HCT116 (cell line): ENCODE measurements at regions not wholly inside any gene's neighbourhood (a gene's known extent, or its start where the extent isn't known, plus 50 kb on each side); places are given as distances from the start of the nearest gene placed in this dataset.

Experiments used
- ATAC-seq: fragments of 200-7000 bp; cut with Tn5 transposase; 2 replicates; pipeline ENCODE4 v1.9.1; 2020; ENCODE audit warnings: mild to moderate bottlenecking, moderate library complexity
- BruUV-seq: library from RNA; stranded (reverse); fragments of 400-500 nt; replicated peaks from 2 replicates; lab custom pipeline; 2021; lab: Mats Ljungman, UMichigan
- CTCF ChIA-PET: fragments of 300-600 bp; sonication (Branson Sonifier 250); formaldehyde crosslinking; loops from one replicate; lab custom pipeline; 2021; ENCODE audit warnings: antibody characterized with exemption; lab: Charles Lee
- POLR2A ChIA-PET: fragments of 300-600, 350-600 bp; sonication (Branson Sonifier 250); formaldehyde crosslinking; loops from one replicate; lab custom pipeline; 2021; ENCODE audit warnings: antibody characterized with exemption; lab: Charles Lee
- RAD21 ChIA-PET, 2 experiments: fragments of 300-600 bp; sonication (Branson Sonifier 250); formaldehyde crosslinking; loops; one replicate each; lab custom pipeline; 2023; ENCODE audit warnings: low total read pairs in 2 of 2; ENCODE audit not compliant: uncharacterized antibody in 2 of 2, unreplicated experiment in 2 of 2, low non-redundant PET in 1 of 2; lab: Charles Lee
- DNase-seq: peaks from one replicate; pipeline ENCODE4 v3.0.0-alpha.2; 2010; ENCODE audit warnings: low read depth, low spot score
- H2AFZ ChIP-seq: fragments of 200-600 bp; shearing (Covaris generic), sonication (generic); 2 replicates; pipeline ENCODE4 v1.6.1; 2017; ENCODE audit warnings: low read depth, mixed run types, mixed read lengths, antibody characterized with exemption, low read length; ENCODE audit not compliant: poor library complexity, severe bottlenecking
- H3K27ac ChIP-seq: 2 replicates; pipeline ENCODE4 v1.5.1; 2012; ENCODE audit warnings: low read depth, low read length
- H3K27me3 ChIP-seq: fragments of 200-600 bp; sonication (generic); 2 replicates; pipeline ENCODE4 v1.6.1; 2016; ENCODE audit warnings: mixed run types, low read length, mixed read lengths; ENCODE audit not compliant: insufficient read depth
- H3K36me3 ChIP-seq, 2 experiments: fragments of 200-500 bp in 1 of 2; fragments of 200-600 bp in 1 of 2; sonication (Bioruptor generic) in 1 of 2; sonication (generic) in 1 of 2; 2 replicates each; pipeline versions ENCODE4 v1.5.1 to v1.6.1; 2014 to 2016; ENCODE audit warnings: low read length in 2 of 2, inconsistent platforms in 1 of 2, mixed read lengths in 1 of 2, mixed run types in 1 of 2; ENCODE audit not compliant: insufficient read depth in 2 of 2, control insufficient read depth in 1 of 2
- H3K4me1 ChIP-seq, 2 experiments: fragments of 200-600 bp in 1 of 2; sonication (generic) in 1 of 2; 2 replicates each; pipeline versions ENCODE4 v1.5.1 to v1.6.1; 2012 to 2017; ENCODE audit warnings: low read length in 2 of 2, inconsistent platforms in 1 of 2, mild to moderate bottlenecking in 1 of 2, mixed read lengths in 1 of 2, mixed run types in 1 of 2, moderate library complexity in 1 of 2; ENCODE audit not compliant: insufficient read depth in 2 of 2, control insufficient read depth in 1 of 2
- H3K4me2 ChIP-seq: fragments of 200-600 bp; sonication (generic); 2 replicates; pipeline ENCODE4 v1.6.1; 2017; ENCODE audit warnings: mixed run types, low read length, mixed read lengths
- H3K4me3 ChIP-seq, 2 experiments: fragments of 200-600 bp in 1 of 2; sonication (generic) in 1 of 2; replicated peaks in 1 of 2; 2 replicates each; pipeline ENCODE4 v1.5.1; 2011 to 2016; ENCODE audit warnings: low read length in 2 of 2, control low read depth in 1 of 2, low read depth in 1 of 2, mild to moderate bottlenecking in 1 of 2, mixed read lengths in 1 of 2, mixed run types in 1 of 2
- H3K79me2 ChIP-seq: fragments of 200-600 bp; sonication (generic); 2 replicates; pipeline ENCODE4 v1.6.1; 2017; ENCODE audit warnings: mild to moderate bottlenecking, mixed run types, low read length, moderate library complexity, mixed read lengths; ENCODE audit not compliant: insufficient read depth
- H3K9ac ChIP-seq: fragments of 200-600 bp; sonication (generic); 2 replicates; pipeline ENCODE4 v1.6.1; 2016; ENCODE audit warnings: low read length, mixed read lengths
- H3K9me2 ChIP-seq: fragments of 200-600 bp; sonication (generic), shearing (Covaris generic); 2 replicates; pipeline ENCODE4 v1.6.1; 2017; ENCODE audit warnings: mixed run types, mild to moderate bottlenecking, moderate library complexity; ENCODE audit not compliant: insufficient read depth
- H3K9me3 ChIP-seq, 2 experiments: fragments of 200-500 bp in 1 of 2; fragments of 200-600 bp in 1 of 2; sonication (Bioruptor generic) in 1 of 2; sonication (generic) in 1 of 2; 2 replicates each; pipeline ENCODE4 v1.6.1; 2014 to 2017; ENCODE audit warnings: low read length in 2 of 2, mixed read lengths in 2 of 2, inconsistent platforms in 1 of 2, low read depth in 1 of 2, mild to moderate bottlenecking in 1 of 2, mixed run types in 1 of 2, moderate library complexity in 1 of 2; ENCODE audit not compliant: control insufficient read depth in 1 of 2, insufficient read depth in 1 of 2
- H4K20me1 ChIP-seq: fragments of 200-600 bp; sonication (generic), shearing (Covaris generic); 2 replicates; pipeline ENCODE4 v1.6.1; 2017; ENCODE audit warnings: mixed run types, mild to moderate bottlenecking, moderate library complexity; ENCODE audit not compliant: insufficient read depth
- CBX3 ChIP-seq: IDR thresholded peaks from 2 replicates; pipeline ENCODE4 v1.6.1; 2012; ENCODE audit warnings: low read depth
- CEBPB ChIP-seq: IDR thresholded peaks from 2 replicates; pipeline ENCODE4 v1.6.1; 2012; ENCODE audit warnings: low read depth
- EGR1 ChIP-seq: IDR thresholded peaks from 2 replicates; pipeline ENCODE4 v1.6.1; 2012; ENCODE audit warnings: low read depth
- ELF1 ChIP-seq: IDR thresholded peaks from 2 replicates; pipeline ENCODE4 v1.6.1; 2012; ENCODE audit warnings: low read depth, borderline replicate concordance
- EZH2 ChIP-seq: fragments of 200-600 bp; sonication (generic); IDR thresholded peaks from 2 replicates; pipeline ENCODE4 v1.6.1; 2017; ENCODE audit warnings: antibody characterized with exemption, mixed run types
- EZH2phosphoT487 ChIP-seq: fragments of 200-600 bp; IDR thresholded peaks from 2 replicates; pipeline ENCODE4 v1.6.1; 2018; ENCODE audit warnings: antibody characterized with exemption, borderline replicate concordance
- FOSL1 ChIP-seq: IDR thresholded peaks from 2 replicates; pipeline ENCODE4 v1.6.1; 2012; ENCODE audit warnings: low read depth
- JUND ChIP-seq: IDR thresholded peaks from 2 replicates; pipeline ENCODE4 v1.6.1; 2012
- POLR2AphosphoS5 ChIP-seq: IDR thresholded peaks from 2 replicates; pipeline ENCODE4 v1.6.1; 2011; ENCODE audit warnings: mild to moderate bottlenecking, low read depth, low read length, moderate library complexity
- REST ChIP-seq: IDR thresholded peaks from 2 replicates; pipeline ENCODE4 v1.6.1; 2012; ENCODE audit warnings: low read depth
- SRF ChIP-seq: IDR thresholded peaks from 2 replicates; pipeline ENCODE4 v1.6.1; 2012; ENCODE audit warnings: low read depth
- TCF7L2 ChIP-seq: IDR thresholded peaks from 2 replicates; pipeline ENCODE4 v1.7.0; 2011; ENCODE audit warnings: borderline replicate concordance, inconsistent platforms; ENCODE audit not compliant: insufficient read depth, insufficient read length; ENCODE audit errors: extremely low read depth
- ZFX ChIP-seq: fragments of 450-650 bp; IDR thresholded peaks from 2 replicates; pipeline ENCODE4 v1.6.1; 2017
- ZNF274 ChIP-seq: fragments of 200-500 bp; sonication (Bioruptor generic); IDR thresholded peaks from 2 replicates; pipeline ENCODE4 v1.6.1; 2014; ENCODE audit warnings: mild to moderate bottlenecking, low read depth, low read length, inconsistent platforms
- intact Hi-C: fragments of 100-400 bp; cut with micrococcal nuclease; formaldehyde crosslinking; loops from 2 replicates; pipeline ENCODE4 v1.10.0; 2022
- TF ChIP-seq, protein P1 (sequence below): IDR thresholded peaks from 2 replicates; pipeline ENCODE4 v1.6.1; 2012

DNA sequence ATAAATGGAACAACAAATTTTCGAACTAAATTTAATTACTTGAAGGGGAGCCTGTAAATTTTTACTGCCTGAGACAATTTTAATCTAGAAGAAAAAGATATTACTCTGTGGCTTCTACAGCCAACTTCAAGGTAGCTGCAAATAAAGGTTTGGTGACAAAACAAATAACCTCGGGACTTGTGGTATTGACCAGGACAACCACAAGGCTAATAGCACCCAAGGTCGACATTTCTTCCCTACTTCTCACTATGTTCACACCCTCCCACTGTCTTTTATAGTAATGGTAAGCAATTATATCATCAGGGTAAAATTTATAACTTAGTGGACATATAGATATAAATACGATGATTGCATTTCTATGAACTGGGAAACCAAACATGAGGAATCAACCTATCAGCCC, 67.9 kb upstream of the SPINK5 start:
- POLR2A ChIA-PET: no interaction called here

DNA sequence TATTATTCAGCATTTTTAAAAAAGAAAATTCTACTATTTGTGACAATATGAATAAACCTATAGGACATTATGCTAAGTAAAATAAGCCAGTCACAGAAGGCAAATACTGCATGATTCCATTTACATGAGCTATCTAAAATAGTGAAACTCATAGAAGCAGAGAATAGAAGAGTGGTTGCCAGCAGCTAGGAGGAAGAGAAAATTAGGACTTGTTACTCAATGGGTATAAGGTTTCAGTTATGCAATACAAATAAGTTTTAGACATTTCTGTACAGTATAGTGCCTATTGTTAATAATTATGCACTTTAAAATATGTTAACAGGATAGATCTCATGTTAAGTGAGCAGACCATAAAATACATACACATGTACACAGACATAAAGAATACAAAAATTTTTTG, 73.8 kb upstream of the SPINK5 start:
- no TSS peak for BruUV-seq
- no peaks in the 10 kb centered on the region for H3K9me2 ChIP-seq
- H3K36me3 ChIP-seq: no peaks in the 10 kb centered on the region
- H4K20me1 ChIP-seq: no peaks in the 10 kb centered on the region; the same call in 1 of the 2 replicates
- no peaks in the 10 kb centered on the region for H3K9me3 ChIP-seq
- H2AFZ ChIP-seq: no peak overlapping the region
- H3K27me3 ChIP-seq: peaks cover 5% of the 10 kb centered on the region; the same call in 1 of the 2 replicates
- RAD21 ChIA-PET: no interaction called here
- no peak for DNase-seq
- no peaks in the 10 kb centered on the region for H3K79me2 ChIP-seq
- no peaks in the 10 kb centered on the region for H3K4me1 ChIP-seq
- TF ChIP-seq CEBPB: no peak
- TF ChIP-seq EZH2phosphoT487: no peak
- TF ChIP-seq REST: no peak
- no peak for TF ChIP-seq ZFX
- TF ChIP-seq JUND: no peak
- TF ChIP-seq EGR1: no peak
- TF ChIP-seq, protein P1, sequence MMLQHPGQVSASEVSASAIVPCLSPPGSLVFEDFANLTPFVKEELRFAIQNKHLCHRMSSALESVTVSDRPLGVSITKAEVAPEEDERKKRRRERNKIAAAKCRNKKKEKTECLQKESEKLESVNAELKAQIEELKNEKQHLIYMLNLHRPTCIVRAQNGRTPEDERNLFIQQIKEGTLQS: no peak
- TF ChIP-seq SRF: no peak
- TF ChIP-seq FOSL1: no peak
- intact Hi-C loops: no loop called here
- H3K4me3 ChIP-seq: no peak overlapping the region
- H3K27ac ChIP-seq: no peak overlapping the region
- POLR2A ChIA-PET: no interaction called here
- no peak overlapping the region for H3K4me2 ChIP-seq
- CTCF ChIA-PET: no interaction called here
- no peak for ATAC-seq
- H3K9ac ChIP-seq: no peak overlapping the region

More for the DNA sequence above, 67.9 kb upstream of the SPINK5 start:
- H3K27me3 ChIP-seq: peaks cover 5% of the 10 kb centered on the region; the same call in 1 of the 2 replicates
- ATAC-seq (no peak), DNase-seq (no peak)
- no peak overlapping the region for H3K9ac ChIP-seq
- no peaks in the 10 kb centered on the region for H3K4me1 ChIP-seq
- ChIA-PET CTCF (no interaction called here), RAD21 (no interaction called here)
- no peak overlapping the region for H3K27ac ChIP-seq
- no TSS peak for BruUV-seq
- H4K20me1 ChIP-seq: no peaks in the 10 kb centered on the region
- TF ChIP-seq EGR1: no peak
- no peak for TF ChIP-seq FOSL1
- no peak for TF ChIP-seq POLR2AphosphoS5
- no peak for TF ChIP-seq CBX3
- TF ChIP-seq ELF1: no peak
- TF ChIP-seq TCF7L2: no peak
- TF ChIP-seq ZNF274: no peak
- no peak for TF ChIP-seq EZH2
- no peaks in the 10 kb centered on the region for H3K79me2 ChIP-seq
- intact Hi-C loops: no loop called here
- H3K4me2 ChIP-seq: no peak overlapping the region
- no peak overlapping the region for H3K4me3 ChIP-seq
- H3K9me2 ChIP-seq: no peaks in the 10 kb centered on the region
- no peaks in the 10 kb centered on the region for H3K36me3 ChIP-seq
- no peak overlapping the region for H2AFZ ChIP-seq
- H3K9me3 ChIP-seq: no peaks in the 10 kb centered on the region
